ENCODE measurements at regions not wholly inside any gene's neighbourhood (a gene's known extent, or its start where the extent isn't known, plus 50 kb on each side); places are given as distances from the start of the nearest gene placed in this dataset.
A peak's percentile ranks its signal among the peaks of the same experiment; 100 is the strongest.

DNA sequence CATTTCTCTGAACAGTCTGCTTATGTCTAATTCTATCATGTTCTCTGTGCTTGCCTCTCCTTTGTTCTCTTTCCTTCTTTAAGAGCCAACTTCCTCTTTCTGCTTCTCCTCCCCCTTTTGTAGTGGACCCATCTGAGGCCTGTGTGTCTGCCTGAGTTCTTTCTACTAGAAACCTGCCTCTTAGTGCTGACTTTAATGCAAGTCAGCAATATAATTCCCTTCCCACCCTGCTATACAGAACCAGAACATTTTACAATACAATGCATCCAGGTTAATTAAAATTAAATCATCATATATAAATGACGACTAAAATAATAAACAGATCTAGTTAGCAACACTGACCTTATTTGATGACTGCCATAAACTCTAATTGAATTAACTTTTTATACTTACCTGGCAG lies 82.6 kb upstream of the GAS1 start:
- H3K9me2 ChIP-seq (replicated peaks; ENCODE audit: insufficient read depth), result no peaks in the 10 kb centered on the region
- TF ChIP-seq EZH2 (IDR thresholded peaks at IDR 0.05; ENCODE audit: borderline replicate concordance) (no peak), EZH2phosphoT487 (IDR thresholded peaks at IDR 0.05; ENCODE audit: low read depth, severe bottlenecking, unreplicated experiment) (no peak)
- TF ChIP-seq, protein P1, sequence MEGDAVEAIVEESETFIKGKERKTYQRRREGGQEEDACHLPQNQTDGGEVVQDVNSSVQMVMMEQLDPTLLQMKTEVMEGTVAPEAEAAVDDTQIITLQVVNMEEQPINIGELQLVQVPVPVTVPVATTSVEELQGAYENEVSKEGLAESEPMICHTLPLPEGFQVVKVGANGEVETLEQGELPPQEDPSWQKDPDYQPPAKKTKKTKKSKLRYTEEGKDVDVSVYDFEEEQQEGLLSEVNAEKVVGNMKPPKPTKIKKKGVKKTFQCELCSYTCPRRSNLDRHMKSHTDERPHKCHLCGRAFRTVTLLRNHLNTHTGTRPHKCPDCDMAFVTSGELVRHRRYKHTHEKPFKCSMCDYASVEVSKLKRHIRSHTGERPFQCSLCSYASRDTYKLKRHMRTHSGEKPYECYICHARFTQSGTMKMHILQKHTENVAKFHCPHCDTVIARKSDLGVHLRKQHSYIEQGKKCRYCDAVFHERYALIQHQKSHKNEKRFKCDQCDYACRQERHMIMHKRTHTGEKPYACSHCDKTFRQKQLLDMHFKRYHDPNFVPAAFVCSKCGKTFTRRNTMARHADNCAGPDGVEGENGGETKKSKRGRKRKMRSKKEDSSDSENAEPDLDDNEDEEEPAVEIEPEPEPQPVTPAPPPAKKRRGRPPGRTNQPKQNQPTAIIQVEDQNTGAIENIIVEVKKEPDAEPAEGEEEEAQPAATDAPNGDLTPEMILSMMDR (IDR thresholded peaks at IDR 0.05; ENCODE audit: poor library complexity), result no peak
- H3K27ac ChIP-seq, result no peak overlapping the region
- H3K4me1 ChIP-seq (ENCODE audit: insufficient read depth), result peaks cover 5% of the 10 kb centered on the region
- no peak overlapping the region for H3K4me3 ChIP-seq
- no peaks in the 10 kb centered on the region for H3K27me3 ChIP-seq
- H3K4me2 ChIP-seq, result no peak overlapping the region
- WGBS (ENCODE audit: low lambda C conversion rate, missing lambda C conversion rate), result 81% methylated on average over 1 of the region's 1 CpG
- H3K36me3 ChIP-seq (replicated peaks; ENCODE audit: insufficient read depth, low read depth), result no peaks in the 10 kb centered on the region
- H3K9me3 ChIP-seq (ENCODE audit: low read depth), result no peaks in the 10 kb centered on the region
- H3K79me2 ChIP-seq, result no peaks in the 10 kb centered on the region
- DNase-seq (ENCODE audit: low spot score), result no peak
- no peak overlapping the region for H2AFZ ChIP-seq
- no peaks in the 10 kb centered on the region for H4K20me1 ChIP-seq (ENCODE audit: insufficient read depth, poor library complexity, severe bottlenecking)

- no peaks in the 10 kb centered on the region for H3K36me3 ChIP-seq (replicated peaks; ENCODE audit: insufficient read depth, low read depth)
- TF ChIP-seq EZH2 (IDR thresholded peaks at IDR 0.05; ENCODE audit: borderline replicate concordance) (no peak), EZH2phosphoT487 (IDR thresholded peaks at IDR 0.05; ENCODE audit: low read depth, severe bottlenecking, unreplicated experiment) (no peak)
- TF ChIP-seq, protein P1 (IDR thresholded peaks at IDR 0.05; ENCODE audit: poor library complexity), result no peak
- no peak overlapping the region for H2AFZ ChIP-seq
- no peak for DNase-seq (ENCODE audit: low spot score)
- H3K9me2 ChIP-seq (replicated peaks; ENCODE audit: insufficient read depth), result no peaks in the 10 kb centered on the region
- no peaks in the 10 kb centered on the region for H3K9me3 ChIP-seq (ENCODE audit: low read depth)
- no peaks in the 10 kb centered on the region for H4K20me1 ChIP-seq (ENCODE audit: insufficient read depth, poor library complexity, severe bottlenecking)
- H3K4me2 ChIP-seq, result no peak overlapping the region
- peaks cover 5% of the 10 kb centered on the region for H3K4me1 ChIP-seq (ENCODE audit: insufficient read depth)
- WGBS (ENCODE audit: low lambda C conversion rate, missing lambda C conversion rate), result 74% methylated on average over 8 of the region's 8 CpGs
- H3K27ac ChIP-seq, result peak overlapping the region; percentile 45
- H3K27me3 ChIP-seq, result no peaks in the 10 kb centered on the region
- no peak overlapping the region for H3K4me3 ChIP-seq
- H3K79me2 ChIP-seq, result no peaks in the 10 kb centered on the region
These were observed 87.5 kb upstream of the GAS1 start for GRCh38 chr9:87034841-87035240.

- no peak overlapping the region for H3K27ac ChIP-seq
- DNase-seq (ENCODE audit: low spot score), result no peak
- H3K79me2 ChIP-seq, result no peaks in the 10 kb centered on the region
- 84% methylated on average over 5 of the region's 5 CpGs for WGBS (ENCODE audit: low lambda C conversion rate, missing lambda C conversion rate)
- H2AFZ ChIP-seq, result no peak overlapping the region
- TF ChIP-seq, protein P1 (IDR thresholded peaks at IDR 0.05; ENCODE audit: poor library complexity), result no peak
- TF ChIP-seq EZH2 (IDR thresholded peaks at IDR 0.05; ENCODE audit: borderline replicate concordance) (no peak), EZH2phosphoT487 (IDR thresholded peaks at IDR 0.05; ENCODE audit: low read depth, severe bottlenecking, unreplicated experiment) (no peak)
- H3K9me3 ChIP-seq (ENCODE audit: low read depth), result no peaks in the 10 kb centered on the region
- H3K9me2 ChIP-seq (replicated peaks; ENCODE audit: insufficient read depth), result no peaks in the 10 kb centered on the region
- H4K20me1 ChIP-seq (ENCODE audit: insufficient read depth, poor library complexity, severe bottlenecking), result no peaks in the 10 kb centered on the region
- H3K4me2 ChIP-seq, result no peak overlapping the region
- H3K36me3 ChIP-seq (replicated peaks; ENCODE audit: insufficient read depth, low read depth), result no peaks in the 10 kb centered on the region
- H3K27me3 ChIP-seq, result no peaks in the 10 kb centered on the region
- no peak overlapping the region for H3K4me3 ChIP-seq
- peaks cover 5% of the 10 kb centered on the region for H3K4me1 ChIP-seq (ENCODE audit: insufficient read depth)
These were observed 88.6 kb upstream of the GAS1 start for GRCh38 chr9:87035879-87036278.

DNA sequence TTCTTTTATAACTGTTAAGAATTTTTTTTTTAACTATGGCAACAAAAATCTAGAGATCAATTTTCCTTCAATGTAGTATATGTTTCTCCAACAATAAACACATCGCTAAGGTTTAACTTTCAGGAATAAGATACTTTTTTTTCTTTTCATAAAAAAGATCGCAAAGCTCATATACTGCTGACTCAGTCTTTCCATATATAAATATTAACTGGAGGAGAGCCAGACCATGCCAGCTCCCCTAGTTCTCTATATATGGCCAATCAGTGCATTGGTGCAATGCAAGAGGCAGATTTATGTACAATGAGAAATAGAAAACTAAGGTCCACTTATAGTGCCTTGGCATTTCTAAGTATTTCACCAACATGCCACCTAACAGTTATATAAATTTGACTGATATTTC lies 89.2 kb upstream of the GAS1 start:
- no peak overlapping the region for H3K4me3 ChIP-seq
- WGBS (ENCODE audit: low lambda C conversion rate, missing lambda C conversion rate), result 73% methylated on average over 2 of the region's 2 CpGs
- no peak overlapping the region for H2AFZ ChIP-seq
- no peak overlapping the region for H3K4me2 ChIP-seq
- TF ChIP-seq EZH2 (IDR thresholded peaks at IDR 0.05; ENCODE audit: borderline replicate concordance) (no peak), EZH2phosphoT487 (IDR thresholded peaks at IDR 0.05; ENCODE audit: low read depth, severe bottlenecking, unreplicated experiment) (no peak)
- TF ChIP-seq, protein P1 (IDR thresholded peaks at IDR 0.05; ENCODE audit: poor library complexity), result no peak
- no peaks in the 10 kb centered on the region for H3K36me3 ChIP-seq (replicated peaks; ENCODE audit: insufficient read depth, low read depth)
- no peaks in the 10 kb centered on the region for H3K27me3 ChIP-seq
- no peaks in the 10 kb centered on the region for H3K9me2 ChIP-seq (replicated peaks; ENCODE audit: insufficient read depth)
- H3K9me3 ChIP-seq (ENCODE audit: low read depth), result no peaks in the 10 kb centered on the region
- DNase-seq (ENCODE audit: low spot score), result no peak
- H3K79me2 ChIP-seq, result no peaks in the 10 kb centered on the region
- H3K4me1 ChIP-seq (ENCODE audit: insufficient read depth), result peaks cover 5% of the 10 kb centered on the region
- no peaks in the 10 kb centered on the region for H4K20me1 ChIP-seq (ENCODE audit: insufficient read depth, poor library complexity, severe bottlenecking)
- H3K27ac ChIP-seq, result no peak overlapping the region
